HG02870 (cell line): ENCODE measurements at regions not wholly inside any gene's neighbourhood (a gene's known extent, or its start where the extent isn't known, plus 50 kb on each side); places are given as distances from the start of the nearest gene placed in this dataset.
"Not testable (repeated sequence)": the region's sequence is repeated elsewhere in the genome, so short reads cannot be mapped to it uniquely, and the experiment has no call there.

Source experiments
- ATAC-seq: cut with Tn5 transposase; IDR thresholded peaks from one replicate; pipeline ENCODE4 v1.9.1; 2021; ENCODE audit warnings: mild to moderate bottlenecking, moderate library complexity; ENCODE audit not compliant: unreplicated experiment

DNA sequence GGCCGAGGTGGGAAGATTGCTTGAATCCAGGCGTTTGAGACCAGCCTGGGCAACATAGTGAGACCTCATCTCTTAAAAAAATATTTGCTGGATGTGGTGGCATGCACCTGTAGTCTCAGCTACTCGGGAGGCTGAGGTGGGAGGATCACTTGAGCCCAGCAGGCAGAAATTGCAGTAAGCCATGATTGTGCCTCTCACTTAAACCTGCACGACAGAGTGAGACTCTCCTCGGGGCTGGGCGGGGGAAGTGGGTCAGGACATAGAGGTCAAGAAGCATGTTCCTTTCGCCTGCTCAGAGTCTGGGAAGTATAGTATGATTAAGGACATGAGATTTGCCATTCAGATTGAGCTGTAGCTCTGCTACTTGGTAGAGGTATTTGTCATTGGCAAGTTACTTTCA lies 52.3 kb downstream of the SEPTIN7 start:
- ATAC-seq = not testable (repeated sequence)

DNA sequence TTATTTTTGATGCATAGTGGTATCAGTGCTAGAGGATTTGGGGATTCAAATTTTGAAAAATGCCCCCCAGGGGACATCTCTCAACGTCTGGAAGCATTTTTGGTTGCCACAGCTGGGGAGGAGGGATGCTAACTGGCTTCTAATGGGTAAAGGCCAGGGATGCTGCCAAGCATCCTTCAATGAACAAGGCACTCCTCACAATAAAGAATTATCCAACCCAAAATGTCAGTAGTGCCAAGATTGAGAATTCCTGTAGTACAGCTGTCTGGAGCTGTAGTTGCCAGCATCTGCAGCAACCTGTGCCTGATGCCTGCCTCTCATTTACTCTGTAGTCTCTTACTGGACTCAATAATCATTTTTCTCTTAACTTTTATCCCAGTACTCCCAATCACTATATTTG lies 53.5 kb downstream of the SEPTIN7 start:
- no peak for ATAC-seq

DNA sequence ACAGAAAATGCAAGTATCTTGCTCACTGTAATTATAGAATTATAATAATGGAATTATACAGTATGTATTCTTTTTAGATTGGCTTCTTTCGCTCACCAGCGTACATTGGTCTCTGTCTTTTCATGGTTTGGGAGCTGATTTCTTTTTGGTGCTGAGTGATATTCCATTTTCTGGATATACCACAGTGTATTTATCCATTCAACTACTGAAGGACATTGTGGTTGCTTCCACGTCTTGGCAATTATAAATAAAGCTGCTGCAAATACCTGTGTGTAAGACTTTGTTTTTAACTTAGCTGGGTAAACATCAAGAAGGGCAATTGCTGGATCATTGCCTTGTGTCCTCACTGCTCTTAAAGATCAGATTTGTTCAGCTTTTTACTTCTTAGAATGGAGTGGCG lies 55.3 kb downstream of the SEPTIN7 start:
- no peak for ATAC-seq

- ATAC-seq = no peak
Measured at GRCh38 chr7:35860664-35861063, 59.8 kb downstream of the SEPTIN7 start.

DNA sequence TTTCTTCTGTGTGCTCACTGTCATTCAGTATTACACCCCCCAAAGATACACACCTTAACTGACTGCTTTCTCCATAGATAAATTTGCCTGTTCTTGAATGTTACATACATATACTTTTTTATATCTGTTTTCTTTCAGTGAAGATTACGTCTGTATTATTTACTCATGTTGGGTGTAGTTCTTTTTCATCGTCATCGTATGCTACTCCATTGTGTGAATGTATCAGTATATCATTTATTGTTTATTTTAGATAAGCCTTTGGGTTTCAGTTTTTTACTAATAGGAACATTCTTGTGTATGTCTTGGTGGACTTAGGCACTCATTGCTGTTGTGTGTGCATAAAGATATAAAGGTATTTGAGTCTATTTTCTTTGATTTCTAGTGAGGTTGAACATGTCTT lies 64.4 kb downstream of the SEPTIN7 start:
- no peak for ATAC-seq

DNA sequence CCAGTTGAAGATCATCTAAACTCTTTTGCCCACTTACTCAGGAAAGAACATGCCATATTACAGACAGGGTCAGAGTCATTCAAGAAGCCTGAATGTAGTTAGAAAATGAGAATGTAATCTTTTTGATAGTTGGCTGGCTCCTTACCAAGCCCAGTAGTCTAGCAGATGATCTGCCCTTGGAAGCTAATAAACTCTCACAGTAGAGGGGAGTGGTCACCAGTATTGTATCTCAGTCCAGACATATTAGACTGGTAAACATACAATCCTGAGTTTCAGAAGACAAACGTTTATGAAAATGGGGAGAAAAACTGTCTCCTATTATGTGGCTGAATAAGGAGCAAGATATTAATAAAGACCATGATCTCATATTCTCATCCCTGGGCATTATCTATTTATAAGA lies 65.3 kb downstream of the SEPTIN7 start:
- ATAC-seq = no peak

GRCh38 chr7:35869117-35869516 lies 68.3 kb downstream of the SEPTIN7 start:
- ATAC-seq = peak; percentile 70

DNA sequence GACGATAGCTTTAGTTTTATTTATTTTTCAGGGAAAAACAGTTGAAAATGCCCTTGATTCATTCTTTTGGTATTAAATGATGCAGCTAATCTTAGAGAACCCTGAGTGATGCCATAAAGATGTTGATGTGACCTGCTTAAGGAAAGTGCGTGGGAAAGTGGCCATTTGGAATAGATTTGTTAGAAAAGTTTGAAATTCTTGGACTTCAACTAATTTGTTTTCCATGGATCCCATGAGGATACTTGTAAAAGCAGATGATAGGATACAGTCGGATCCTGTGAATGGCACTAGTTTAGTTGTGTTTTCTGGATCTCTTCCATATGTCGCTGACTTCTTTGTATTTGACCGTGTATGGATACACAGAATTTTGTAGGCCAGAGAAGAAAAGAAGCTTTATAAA lies 69.0 kb downstream of the SEPTIN7 start:
- ATAC-seq = no peak

DNA sequence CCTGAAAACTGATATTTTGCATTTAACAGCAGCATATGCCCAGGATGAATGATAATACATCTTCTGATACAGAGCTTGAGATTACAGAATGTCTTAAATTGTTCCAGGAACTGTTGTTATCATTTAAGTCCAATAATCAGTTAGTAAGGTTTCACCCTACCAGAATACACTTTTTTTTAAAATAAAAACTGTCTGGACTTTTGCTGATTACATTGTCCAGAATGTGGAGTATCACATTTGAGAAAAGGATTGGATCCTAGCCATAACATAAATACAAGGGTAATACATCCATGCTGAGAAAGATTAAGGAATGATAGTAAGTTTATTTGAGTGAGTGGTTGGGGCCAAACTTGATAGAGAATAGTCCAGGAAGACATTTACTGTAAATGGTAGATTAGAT lies 71.0 kb downstream of the SEPTIN7 start:
- no peak for ATAC-seq

DNA sequence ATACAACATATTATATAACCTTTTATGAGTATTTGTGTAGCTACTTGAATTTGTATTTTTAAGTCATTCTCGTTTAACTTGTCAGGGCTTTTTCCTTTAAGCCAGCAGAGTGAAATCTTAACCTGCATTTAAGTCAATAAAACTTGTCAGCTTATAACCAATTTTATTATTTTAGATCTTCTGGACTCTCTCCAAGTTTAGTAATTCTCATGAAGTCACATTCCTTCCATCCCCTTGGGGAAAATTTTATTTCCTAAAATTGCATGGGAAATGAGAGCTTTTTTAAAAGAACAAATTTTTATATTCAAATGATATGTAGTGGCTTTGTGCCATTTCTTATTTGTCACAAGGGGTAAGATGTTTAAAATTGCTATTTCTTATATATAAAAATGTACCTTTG lies 74.0 kb downstream of the SEPTIN7 start:
- no peak for ATAC-seq

- no peak for ATAC-seq
Measured at GRCh38 chr7:35875292-35875691, 74.4 kb downstream of the SEPTIN7 start.

GRCh38 chr7:35878351-35878750 lies 77.5 kb downstream of the SEPTIN7 start:
- no peak for ATAC-seq

GRCh38 chr7:35887430-35887829 lies 86.6 kb downstream of the SEPTIN7 start:
- not testable (repeated sequence) for ATAC-seq

DNA sequence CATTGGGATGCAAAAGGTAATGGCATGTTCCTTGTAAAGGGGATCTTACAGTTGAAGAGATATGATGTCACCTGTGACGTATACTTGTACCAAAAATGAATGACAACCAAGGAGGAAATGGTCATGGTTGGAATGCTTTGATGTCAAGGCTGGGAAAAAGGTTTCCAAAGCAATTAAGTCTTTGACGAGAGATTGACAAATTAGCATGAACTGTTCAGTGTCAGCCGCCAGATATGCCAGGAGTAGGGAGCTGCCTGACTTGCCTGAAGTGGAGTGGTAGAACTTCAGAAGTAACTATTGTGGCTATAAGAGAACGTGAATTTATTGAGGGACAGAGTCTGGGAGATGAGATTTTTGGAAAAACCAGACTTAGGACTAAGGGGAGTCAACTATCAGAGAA lies 88.1 kb downstream of the SEPTIN7 start:
- ATAC-seq = no peak

DNA sequence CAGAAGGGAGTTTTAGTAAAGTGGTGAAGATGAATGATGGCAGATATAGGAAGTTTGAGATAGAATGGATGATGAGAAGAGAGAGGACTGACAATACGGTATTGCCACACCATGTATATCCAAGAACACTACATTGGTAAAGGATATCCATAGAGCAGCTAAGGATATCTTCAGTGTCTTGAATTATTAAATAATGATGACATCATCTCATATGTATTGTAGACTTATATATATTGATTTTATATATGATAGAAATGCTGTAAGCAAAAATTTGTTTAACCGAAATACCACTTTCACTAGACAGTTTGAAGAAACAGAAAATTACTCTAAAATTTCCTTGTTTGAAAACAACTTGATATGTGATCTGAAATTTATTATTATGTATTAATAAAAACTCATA lies 89.0 kb downstream of the SEPTIN7 start:
- ATAC-seq = no peak

DNA sequence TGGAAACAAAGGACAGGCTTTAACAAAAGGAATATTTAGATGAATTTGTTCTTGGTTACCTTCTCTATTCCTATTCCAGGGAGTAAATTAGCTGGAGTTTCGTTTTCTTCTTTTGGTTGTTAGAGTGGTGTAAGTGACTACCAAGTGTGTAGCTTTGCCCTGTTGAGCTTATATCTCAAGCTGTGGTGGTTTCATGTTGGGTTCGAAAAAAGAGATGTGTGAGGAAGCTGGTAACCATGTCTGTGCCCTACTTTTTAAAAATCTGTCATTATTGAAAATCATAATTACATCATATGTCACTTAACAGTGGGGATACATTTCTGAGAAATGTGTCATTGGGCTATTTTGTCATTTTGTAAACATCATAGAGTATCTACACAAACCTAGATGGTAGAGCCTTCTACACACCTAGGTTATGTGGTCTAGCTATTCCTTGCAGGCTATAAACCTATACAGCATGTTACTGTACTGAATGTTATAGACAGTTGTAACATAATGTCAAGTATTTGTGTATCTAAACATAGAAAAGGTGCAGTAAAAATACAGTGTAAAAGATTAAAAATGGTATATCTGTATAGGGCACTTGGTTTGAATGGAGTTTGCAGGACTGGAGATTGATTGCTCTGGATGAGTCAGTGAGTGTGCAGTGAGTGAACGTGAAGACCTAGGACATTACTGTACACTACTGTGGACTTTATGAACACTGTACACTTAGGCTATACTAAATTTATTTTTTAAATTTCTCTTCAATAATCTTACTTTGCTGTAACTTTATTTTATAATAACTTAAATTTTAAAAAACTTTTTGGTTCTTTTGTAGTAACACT lies 90.4 kb downstream of the SEPTIN7 start:
- no peak for ATAC-seq

DNA sequence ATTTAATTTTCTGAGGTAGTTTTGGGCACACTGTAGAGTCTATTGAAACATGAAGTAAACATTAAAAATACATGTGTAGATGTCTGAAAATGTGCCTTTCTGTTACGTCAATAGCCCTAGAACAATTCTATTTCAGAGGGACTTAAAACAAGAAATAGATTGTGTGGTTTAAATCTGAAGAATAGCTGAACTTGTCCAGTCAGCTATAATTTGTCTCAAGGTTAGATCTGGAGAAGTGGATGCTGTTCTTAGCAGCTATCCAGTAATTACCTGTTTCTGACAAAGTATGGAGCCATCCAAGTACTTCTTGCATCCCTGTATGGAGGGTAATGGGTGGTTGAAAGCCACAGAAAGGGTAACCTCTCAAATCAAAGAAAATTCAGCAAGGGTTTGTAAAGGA lies 92.8 kb downstream of the SEPTIN7 start:
- no peak for ATAC-seq

- ATAC-seq = no peak
Measured at GRCh38 chr7:35894721-35895120, 93.9 kb downstream of the SEPTIN7 start.

DNA sequence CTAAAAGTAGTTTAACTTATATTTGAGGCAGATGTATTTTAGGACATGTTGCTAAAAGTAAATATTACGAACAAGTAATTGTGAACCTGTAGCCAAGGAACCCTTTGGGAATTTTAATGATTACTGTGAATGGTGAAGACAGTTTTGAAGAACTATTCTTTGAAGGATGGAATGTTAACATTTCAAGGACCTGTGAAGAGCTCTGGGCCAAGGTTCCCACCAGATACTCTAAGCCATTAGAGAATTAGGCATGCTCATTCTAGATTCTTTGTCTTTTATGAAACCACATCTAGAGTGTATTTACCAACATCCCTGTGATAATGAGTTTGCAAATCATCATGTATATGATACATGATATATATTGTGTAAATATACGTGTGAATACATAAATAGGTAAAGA lies 99.8 kb downstream of the SEPTIN7 start:
- no peak for ATAC-seq

- ATAC-seq = no peak
Measured at GRCh38 chr7:35905555-35905954, 104.7 kb downstream of the SEPTIN7 start.

GRCh38 chr7:35906191-35906908 lies 105.5 kb downstream of the SEPTIN7 start:
- peak; percentile 57 for ATAC-seq
